ENCODE measurements at regions not wholly inside any gene's neighbourhood (a gene's known extent, or its start where the extent isn't known, plus 50 kb on each side); places are given as distances from the start of the nearest gene placed in this dataset.
"Not testable (repeated sequence)": the region's sequence is repeated elsewhere in the genome, so short reads cannot be mapped to it uniquely, and the experiment has no call there.

GRCh38 chr13:50650592-50651504 lies 192.6 kb downstream of the DLEU7 start:
- H3K36me3 ChIP-seq, result no peaks in the 10 kb centered on the region
- H3K27me3 ChIP-seq, result no peaks in the 10 kb centered on the region
- no peaks in the 10 kb centered on the region for H3K4me1 ChIP-seq
- ATAC-seq (no peak), DNase-seq (no peak)
- no peak for TF ChIP-seq CTCF (IDR thresholded peaks at IDR 0.05)
- H3K9me3 ChIP-seq, result no peaks in the 10 kb centered on the region
- peak overlapping the region in 1 of 2 donors; percentile 36 for H3K27ac ChIP-seq
- intact Hi-C loops (cut with DNase I), result no loop called here
- no peak overlapping the region for H3K4me3 ChIP-seq

GRCh38 chr13:50651922-50652321 lies 191.6 kb downstream of the DLEU7 start:
- H3K36me3 ChIP-seq, result no peaks in the 10 kb centered on the region
- DNase-seq (no peak), ATAC-seq (no peak)
- H3K4me3 ChIP-seq, result no peak overlapping the region
- intact Hi-C loops (cut with DNase I), result no loop called here
- H3K9me3 ChIP-seq, result no peaks in the 10 kb centered on the region
- H3K4me1 ChIP-seq, result no peaks in the 10 kb centered on the region
- H3K27me3 ChIP-seq, result no peaks in the 10 kb centered on the region
- TF ChIP-seq CTCF (IDR thresholded peaks at IDR 0.05), result no peak
- H3K27ac ChIP-seq, result no peak overlapping the region

DNA sequence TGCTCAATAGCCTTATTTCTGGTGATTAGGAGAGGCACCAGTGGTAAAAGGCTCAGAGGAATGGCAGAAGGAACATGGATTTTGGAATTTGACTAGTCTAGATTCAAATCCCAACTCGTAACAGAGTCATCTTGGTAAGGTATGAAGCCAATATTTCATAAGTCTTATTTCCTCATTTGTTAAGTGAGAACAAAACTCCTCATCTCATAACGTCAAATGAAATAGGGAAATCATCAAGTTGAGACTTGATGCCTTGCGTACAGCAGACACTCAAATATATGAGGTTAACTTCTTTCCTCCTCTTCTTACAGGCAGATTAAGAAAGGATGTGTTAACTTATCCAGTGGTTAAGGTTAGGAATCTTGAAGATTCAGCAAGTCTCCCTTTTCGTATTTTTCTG lies 189.2 kb downstream of the DLEU7 start:
- DNase-seq, result no peak
- no peak overlapping the region for H3K27ac ChIP-seq
- no peak for ATAC-seq

DNA sequence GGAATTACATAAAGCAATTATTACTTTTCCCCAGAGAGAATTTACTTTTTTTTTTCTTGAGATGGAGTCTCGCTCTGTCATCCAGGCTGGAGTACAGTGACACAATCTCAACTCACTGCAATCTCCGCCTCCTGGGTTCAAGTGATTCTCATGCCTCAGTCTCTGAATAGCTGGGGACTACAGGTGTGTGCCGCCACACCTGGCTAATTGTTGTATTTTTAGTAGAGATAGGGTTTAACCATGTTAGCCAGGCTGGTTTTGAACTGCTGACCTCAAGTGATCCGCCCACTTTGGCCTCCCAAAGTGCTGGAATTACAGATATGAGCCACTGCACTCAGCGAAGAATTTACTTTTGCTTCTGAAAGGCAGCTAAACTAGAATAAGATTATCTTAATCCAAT lies 181.6 kb downstream of the DLEU7 start:
- peaks cover 0 to 10% of the 10 kb centered on the region in 2 donors for H3K9me3 ChIP-seq
- H3K27ac ChIP-seq; intact Hi-C loops (cut with DNase I); H3K36me3 ChIP-seq; H3K4me1 ChIP-seq; DNase-seq; ATAC-seq; H3K27me3 ChIP-seq; H3K4me3 ChIP-seq: not testable (repeated sequence)

More for the DNA sequence above, 189.2 kb downstream of the DLEU7 start:
- intact Hi-C loops (cut with DNase I), result no loop called here
- H3K36me3 ChIP-seq, result no peaks in the 10 kb centered on the region
- no peaks in the 10 kb centered on the region for H3K4me1 ChIP-seq
- H3K4me3 ChIP-seq, result no peak overlapping the region
- no peaks in the 10 kb centered on the region for H3K9me3 ChIP-seq
- TF ChIP-seq CTCF (IDR thresholded peaks at IDR 0.05), result no peak
- H3K27me3 ChIP-seq, result no peaks in the 10 kb centered on the region

GRCh38 chr13:50664951-50665350 lies 178.5 kb downstream of the DLEU7 start:
- Histone ChIP-seq H3K4me3 (no peak overlapping the region), H3K9me3 (peaks cover 0 to 10% of the 10 kb centered on the region in 2 donors), H3K27me3 (no peaks in the 10 kb centered on the region), H3K36me3 (no peaks in the 10 kb centered on the region), H3K27ac (no peak overlapping the region), H3K4me1 (no peaks in the 10 kb centered on the region)
- no peak for DNase-seq
- intact Hi-C loops (cut with DNase I), result no loop called here
- no peak for ATAC-seq
- no peak for TF ChIP-seq CTCF (IDR thresholded peaks at IDR 0.05)

Measured in left lung (tissue), 4 donors.